Central memory CD8-positive, alpha-beta T cell (primary cell): ENCODE measurements at regions not wholly inside any gene's neighbourhood (a gene's known extent, or its start where the extent isn't known, plus 50 kb on each side); places are given as distances from the start of the nearest gene placed in this dataset.

ENCODE experiments used
- ATAC-seq: fragments of 150-1000 bp; cut with Tn5 transposase; replicated peaks from 2 replicates; pipeline ENCODE4 v1.10.0; 2022; ENCODE audit warnings: mild to moderate bottlenecking, moderate FRiP score, moderate number of reproducible peaks; ENCODE audit not compliant: poor library complexity, severe bottlenecking; ENCODE audit errors: extremely low read depth
- DNase-seq, 2 donors: peaks; one replicate each; pipeline ENCODE4 v3.0.0; 2021; ENCODE audit warnings: low spot score in 2 of 2
- H3K27ac Mint-ChIP-seq: one replicate; pipeline ENCODE4 v1.8.0; 2022; ENCODE audit warnings: low read depth, mild to moderate bottlenecking, moderate library complexity, mixed read lengths
- H3K27me3 Mint-ChIP-seq: one replicate; pipeline ENCODE4 v1.8.0; 2022; ENCODE audit warnings: mixed read lengths
- H3K36me3 Mint-ChIP-seq: one replicate; pipeline ENCODE4 v1.8.0; 2022; ENCODE audit warnings: mild to moderate bottlenecking, moderate library complexity, mixed read lengths; ENCODE audit not compliant: insufficient read depth
- H3K4me1 Mint-ChIP-seq: one replicate; pipeline ENCODE4 v1.8.0; 2022; ENCODE audit warnings: mixed read lengths
- H3K4me3 Mint-ChIP-seq: one replicate; pipeline ENCODE4 v1.8.0; 2022; ENCODE audit warnings: mild to moderate bottlenecking, moderate library complexity, mixed read lengths
- H3K9me3 Mint-ChIP-seq: one replicate; pipeline ENCODE4 v1.8.0; 2022; ENCODE audit warnings: mixed read lengths

DNA sequence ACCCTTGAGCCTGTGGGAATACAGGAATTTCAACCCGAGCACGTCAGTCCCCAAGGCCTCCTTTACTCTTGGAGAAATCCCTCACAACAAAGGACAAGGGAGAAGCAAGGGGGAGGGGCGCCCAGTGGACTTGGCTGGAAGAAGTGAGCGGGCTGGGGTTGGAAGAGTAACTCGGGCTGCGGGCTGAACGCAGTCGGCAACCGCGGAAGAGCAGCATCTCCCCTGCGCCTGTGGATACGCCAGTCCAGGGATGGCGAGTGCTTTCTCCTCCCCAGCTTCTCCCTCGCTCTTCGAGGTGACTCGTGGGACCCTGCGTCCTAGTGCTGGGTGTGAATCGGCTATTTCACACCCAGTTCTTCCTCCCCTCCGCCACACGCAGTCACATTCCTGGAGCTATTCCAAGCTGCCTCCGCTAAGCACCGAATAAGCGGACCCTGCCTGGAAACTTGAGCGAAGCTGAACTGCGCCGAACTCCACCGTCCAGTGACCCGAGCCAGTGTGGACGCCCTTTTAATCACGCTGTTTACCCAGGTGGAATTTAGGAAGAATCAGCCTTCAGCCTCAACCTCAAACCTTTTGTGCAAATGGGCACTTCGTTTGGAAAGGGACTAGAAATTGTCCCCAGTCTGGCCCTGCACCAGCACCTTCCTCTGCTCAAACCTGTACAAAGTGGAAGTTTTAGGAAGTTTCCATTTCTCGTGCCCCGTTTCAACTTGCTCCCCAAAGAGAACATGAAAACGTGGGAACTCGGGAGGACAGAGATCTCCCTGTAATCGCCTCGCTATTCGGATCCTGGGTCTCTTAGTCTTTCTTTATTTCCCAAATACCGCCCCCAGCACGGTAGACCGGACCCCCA is 64.3 kb upstream of the WDR17 start:
- DNase-seq = no peak
- H3K27me3 Mint-ChIP-seq = peaks cover 35% of the 10 kb centered on the region
- no peaks in the 10 kb centered on the region for H3K9me3 Mint-ChIP-seq

DNA sequence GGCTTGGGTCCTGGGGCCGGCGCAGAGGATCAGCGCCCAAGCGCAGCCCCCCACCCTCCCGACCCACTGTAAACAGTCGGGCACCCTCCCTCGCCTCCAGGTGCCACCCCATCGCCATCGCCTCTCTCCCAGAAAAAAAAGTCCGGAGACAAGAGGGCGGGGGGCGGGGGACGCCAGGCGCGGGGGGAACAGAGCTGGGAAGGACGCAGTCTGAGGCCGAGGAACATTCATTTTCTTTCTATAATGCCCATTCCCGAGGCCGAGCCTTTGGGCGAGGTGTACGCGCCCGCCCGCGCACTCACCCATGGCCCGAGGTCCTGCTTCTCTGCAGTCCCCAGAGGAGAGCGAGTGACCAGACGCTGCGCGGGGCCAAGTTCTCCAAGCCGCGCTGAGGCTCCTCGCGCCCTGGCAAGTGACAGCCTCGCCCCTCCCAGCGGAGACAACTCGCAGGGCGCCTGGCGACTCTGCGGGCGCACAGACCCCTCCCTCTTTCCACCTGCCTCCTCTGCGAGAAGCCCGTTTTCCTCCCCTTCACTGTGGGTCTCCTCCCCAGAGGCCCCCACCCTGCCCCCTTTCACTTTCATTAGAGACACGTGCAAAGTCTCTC is 63.5 kb upstream of the WDR17 start:
- no peaks in the 10 kb centered on the region for H3K9me3 Mint-ChIP-seq
- no peak for ATAC-seq
- no peaks in the 10 kb centered on the region for H3K36me3 Mint-ChIP-seq
- H3K27ac Mint-ChIP-seq = no peak overlapping the region
- peak overlapping the region; percentile 23 for H3K4me3 Mint-ChIP-seq
- peaks cover 5% of the 10 kb centered on the region for H3K4me1 Mint-ChIP-seq
- H3K27me3 Mint-ChIP-seq = peaks cover 35% of the 10 kb centered on the region
- DNase-seq = no peak

More for the DNA sequence above, 64.3 kb upstream of the WDR17 start:
- Mint-ChIP-seq H3K4me3 (no peak overlapping the region), H3K27ac (no peak overlapping the region), H3K4me1 (peaks cover 5% of the 10 kb centered on the region), H3K36me3 (no peaks in the 10 kb centered on the region)
- ATAC-seq = no peak

DNA sequence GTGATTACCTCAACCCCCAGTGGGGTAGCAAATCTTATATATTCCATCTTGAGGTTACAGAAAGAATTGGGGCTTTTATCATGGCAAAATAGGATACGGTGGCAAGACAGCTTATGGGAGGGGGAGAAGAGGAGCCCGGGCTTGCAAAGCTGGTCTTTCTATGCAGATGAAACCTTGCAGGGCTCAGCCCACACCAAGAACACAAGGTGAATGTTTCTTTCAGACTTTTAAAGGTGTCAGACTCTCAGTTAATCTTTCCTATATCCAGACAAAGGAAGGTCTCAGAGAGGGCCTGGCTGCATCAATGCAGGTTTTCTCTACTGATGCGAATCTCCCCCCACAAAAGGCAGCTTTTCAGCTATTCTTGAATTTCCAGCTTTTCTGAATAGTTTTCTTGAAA is 59.9 kb upstream of the WDR17 start:
- Mint-ChIP-seq H3K27ac (no peak overlapping the region), H3K36me3 (no peaks in the 10 kb centered on the region), H3K27me3 (peaks cover 23% of the 10 kb centered on the region), H3K9me3 (no peaks in the 10 kb centered on the region), H3K4me1 (peaks cover 5% of the 10 kb centered on the region), H3K4me3 (no peak overlapping the region)
- ATAC-seq (no peak), DNase-seq (no peak)

DNA sequence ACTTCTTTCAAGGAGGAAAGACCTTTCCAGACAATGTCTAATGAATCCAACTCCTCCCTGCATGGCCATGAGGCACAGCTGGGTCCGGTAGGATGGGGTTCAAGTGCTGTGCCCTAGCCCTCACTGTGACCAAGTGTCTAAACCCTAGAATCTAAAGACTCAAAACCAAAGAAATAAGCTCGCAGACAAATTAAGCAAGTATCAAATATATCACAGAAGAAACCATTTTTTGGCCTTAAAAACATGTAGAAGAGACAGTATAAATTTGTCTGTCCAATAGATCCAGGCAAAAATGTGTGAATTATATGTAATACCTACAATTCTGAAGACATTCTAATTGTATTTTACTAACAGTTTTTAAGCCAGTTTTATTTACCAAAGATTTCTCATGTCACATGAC is 56.4 kb upstream of the WDR17 start:
- H3K4me1 Mint-ChIP-seq = no peaks in the 10 kb centered on the region
- H3K27ac Mint-ChIP-seq = no peak overlapping the region
- no peaks in the 10 kb centered on the region for H3K9me3 Mint-ChIP-seq
- no peaks in the 10 kb centered on the region for H3K27me3 Mint-ChIP-seq
- H3K36me3 Mint-ChIP-seq = no peaks in the 10 kb centered on the region
- ATAC-seq (no peak), DNase-seq (no peak)
- no peak overlapping the region for H3K4me3 Mint-ChIP-seq

- ATAC-seq (no peak), DNase-seq (no peak)
- Mint-ChIP-seq H3K4me1 (no peaks in the 10 kb centered on the region), H3K27ac (no peak overlapping the region), H3K36me3 (no peaks in the 10 kb centered on the region), H3K4me3 (no peak overlapping the region), H3K9me3 (no peaks in the 10 kb centered on the region), H3K27me3 (no peaks in the 10 kb centered on the region)
These were observed 54.1 kb upstream of the WDR17 start for GRCh38 chr4:176011529-176011928.

GRCh38 chr4:176013476-176014247 is 52.0 kb upstream of the WDR17 start:
- ATAC-seq (no peak), DNase-seq (no peak)
- H3K27ac Mint-ChIP-seq = no peak overlapping the region
- no peaks in the 10 kb centered on the region for H3K36me3 Mint-ChIP-seq
- no peaks in the 10 kb centered on the region for H3K4me1 Mint-ChIP-seq
- H3K27me3 Mint-ChIP-seq = no peaks in the 10 kb centered on the region
- H3K4me3 Mint-ChIP-seq = no peak overlapping the region
- no peaks in the 10 kb centered on the region for H3K9me3 Mint-ChIP-seq

- no peaks in the 10 kb centered on the region for H3K9me3 Mint-ChIP-seq
- ATAC-seq = no peak
- no peak overlapping the region for H3K4me3 Mint-ChIP-seq
- no peak overlapping the region for H3K27ac Mint-ChIP-seq
- H3K4me1 Mint-ChIP-seq = no peaks in the 10 kb centered on the region
- H3K36me3 Mint-ChIP-seq = no peaks in the 10 kb centered on the region
- DNase-seq = no peak
- H3K27me3 Mint-ChIP-seq = no peaks in the 10 kb centered on the region
These were observed 51.0 kb upstream of the WDR17 start for GRCh38 chr4:176014583-176015108.
